Hematopoietic multipotent progenitor cell treated with erythropoietin and hydrocortisone succinate and interleukin-3 and kit ligand, for 15 days (in vitro differentiated cells): ENCODE measurements at regions not wholly inside any gene's neighbourhood (a gene's known extent, or its start where the extent isn't known, plus 50 kb on each side); places are given as distances from the start of the nearest gene placed in this dataset.
"Not testable (repeated sequence)": the region's sequence is repeated elsewhere in the genome, so short reads cannot be mapped to it uniquely, and the experiment has no call there.

Experiments used
- DNase-seq: peaks from one replicate; pipeline ENCODE4 v3.0.0-alpha.2; 2015; ENCODE audit warnings: low spot score

GRCh38 chr4:138796761-138797160 is 218.8 kb upstream of the NOCT start:
- DNase-seq: no peak

- no peak for DNase-seq
Observed at GRCh38 chr4:138790706-138791340, 224.8 kb upstream of the NOCT start.

GRCh38 chr4:138789796-138790195 is 225.8 kb upstream of the NOCT start:
- no peak for DNase-seq

- no peak for DNase-seq
Observed at GRCh38 chr4:138788857-138789256, 226.7 kb upstream of the NOCT start.

GRCh38 chr4:138788267-138788790 is 227.3 kb upstream of the NOCT start:
- no peak for DNase-seq

GRCh38 chr4:138779761-138780160 is 235.8 kb upstream of the NOCT start:
- not testable (repeated sequence) for DNase-seq

GRCh38 chr4:138775890-138776289 is 239.7 kb upstream of the NOCT start:
- no peak for DNase-seq

GRCh38 chr4:138775489-138775888 is 240.1 kb upstream of the NOCT start:
- no peak for DNase-seq

- no peak for DNase-seq
Observed at GRCh38 chr4:138774940-138775339, 240.6 kb upstream of the NOCT start.

- not testable (repeated sequence) for DNase-seq
Observed at GRCh38 chr4:138774125-138774524, 241.5 kb upstream of the NOCT start.

- no peak for DNase-seq
Observed at GRCh38 chr4:138773321-138773720, 242.3 kb upstream of the NOCT start.

- DNase-seq: no peak
Observed at GRCh38 chr4:138772366-138772765, 243.2 kb upstream of the NOCT start.

- DNase-seq: no peak
Observed at GRCh38 chr4:138770818-138771217, 244.8 kb upstream of the NOCT start.

GRCh38 chr4:138766332-138766731 is 249.2 kb upstream of the NOCT start:
- DNase-seq: no peak

GRCh38 chr4:138765442-138765841 is 250.1 kb upstream of the NOCT start:
- no peak for DNase-seq

- no peak for DNase-seq
Observed at GRCh38 chr4:138761638-138762220, 253.9 kb upstream of the NOCT start.

GRCh38 chr4:138759554-138759902 is 256.1 kb upstream of the NOCT start:
- no peak for DNase-seq

GRCh38 chr4:138758876-138759553 is 256.6 kb upstream of the NOCT start:
- DNase-seq: no peak

- DNase-seq: no peak
Observed at GRCh38 chr4:138758196-138758595, 257.4 kb upstream of the NOCT start.

- DNase-seq: no peak
Observed at GRCh38 chr4:138757432-138757831, 258.1 kb upstream of the NOCT start.

GRCh38 chr4:138756519-138756918 is 259.1 kb upstream of the NOCT start:
- no peak for DNase-seq

- DNase-seq: no peak
Observed at GRCh38 chr4:138751309-138751708, 264.3 kb upstream of the NOCT start.

GRCh38 chr4:138749303-138749702 is 266.3 kb upstream of the NOCT start:
- no peak for DNase-seq
